IPS-20b (cell line): ENCODE measurements at regions not wholly inside any gene's neighbourhood (a gene's known extent, or its start where the extent isn't known, plus 50 kb on each side); places are given as distances from the start of the nearest gene placed in this dataset.
"Not testable (repeated sequence)": the region's sequence is repeated elsewhere in the genome, so short reads cannot be mapped to it uniquely, and the experiment has no call there.

Source experiments
- H3K27ac ChIP-seq: one replicate; pipeline ENCODE4 v1.5.1; 2013; ENCODE audit warnings: low read length
- H3K27me3 ChIP-seq: 2 replicates; pipeline ENCODE4 v1.6.1; 2013; ENCODE audit warnings: mild to moderate bottlenecking, low read length, inconsistent platforms; ENCODE audit not compliant: insufficient read depth
- H3K36me3 ChIP-seq: 2 replicates; pipeline ENCODE4 v1.6.1; 2013; ENCODE audit warnings: low read depth, mild to moderate bottlenecking, inconsistent platforms, low read length, moderate library complexity; ENCODE audit not compliant: insufficient read depth
- H3K4me1 ChIP-seq: 2 replicates; pipeline ENCODE4 v1.6.1; 2013; ENCODE audit warnings: mild to moderate bottlenecking, control low read depth, inconsistent platforms, low read length, moderate library complexity; ENCODE audit not compliant: insufficient read depth
- H3K4me3 ChIP-seq: 2 replicates; pipeline ENCODE4 v1.5.1; 2013; ENCODE audit warnings: mild to moderate bottlenecking, low read length, inconsistent platforms
- H3K9ac ChIP-seq: 2 replicates; pipeline ENCODE4 v1.6.1; 2013; ENCODE audit warnings: low read depth, mild to moderate bottlenecking, inconsistent platforms, low read length, moderate library complexity
- H3K9me3 ChIP-seq: 2 replicates; pipeline ENCODE4 v1.6.1; 2013; ENCODE audit warnings: mild to moderate bottlenecking, low read depth, low read length, inconsistent platforms; ENCODE audit not compliant: insufficient read depth

- Histone ChIP-seq H3K27ac (no peak overlapping the region), H3K4me3 (no peak overlapping the region), H3K27me3 (no peaks in the 10 kb centered on the region), H3K9ac (no peak overlapping the region), H3K36me3 (no peaks in the 10 kb centered on the region), H3K4me1 (no peaks in the 10 kb centered on the region), H3K9me3 (no peaks in the 10 kb centered on the region)
Measured at GRCh38 chr16:61165797-61166196, 870.4 kb downstream of the CDH8 start.

GRCh38 chr16:61150351-61150750, 885.9 kb downstream of the CDH8 start:
- H3K27ac ChIP-seq = no peak overlapping the region
- H3K36me3 ChIP-seq = no peaks in the 10 kb centered on the region
- no peak overlapping the region for H3K4me3 ChIP-seq
- H3K9ac ChIP-seq = no peak overlapping the region
- H3K27me3 ChIP-seq = no peaks in the 10 kb centered on the region
- H3K9me3 ChIP-seq = no peaks in the 10 kb centered on the region
- H3K4me1 ChIP-seq = no peaks in the 10 kb centered on the region

DNA sequence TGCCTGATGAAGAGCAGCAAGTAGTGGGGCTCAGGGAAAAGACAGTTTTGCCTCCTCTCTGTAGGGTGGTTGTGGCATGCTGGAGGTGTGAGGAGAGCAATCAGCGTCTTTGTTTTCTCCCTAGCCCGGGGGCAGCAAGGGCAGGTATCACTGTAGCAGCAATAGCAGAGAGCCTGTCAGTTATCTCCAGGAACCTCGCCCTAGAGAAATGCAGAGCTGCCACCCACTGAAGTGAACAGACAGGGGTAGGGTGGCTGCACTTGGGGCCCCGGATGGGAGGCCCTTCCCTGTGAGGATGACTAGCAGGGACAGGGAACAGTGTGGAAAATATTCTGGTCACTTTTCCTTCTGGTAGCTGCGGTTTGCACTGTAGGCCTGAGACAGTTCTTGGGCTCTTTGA, 886.5 kb downstream of the CDH8 start:
- Histone ChIP-seq H3K4me1 (no peaks in the 10 kb centered on the region), H3K4me3 (no peak overlapping the region), H3K27ac (no peak overlapping the region), H3K9ac (no peak overlapping the region), H3K36me3 (no peaks in the 10 kb centered on the region), H3K9me3 (no peaks in the 10 kb centered on the region), H3K27me3 (no peaks in the 10 kb centered on the region)

DNA sequence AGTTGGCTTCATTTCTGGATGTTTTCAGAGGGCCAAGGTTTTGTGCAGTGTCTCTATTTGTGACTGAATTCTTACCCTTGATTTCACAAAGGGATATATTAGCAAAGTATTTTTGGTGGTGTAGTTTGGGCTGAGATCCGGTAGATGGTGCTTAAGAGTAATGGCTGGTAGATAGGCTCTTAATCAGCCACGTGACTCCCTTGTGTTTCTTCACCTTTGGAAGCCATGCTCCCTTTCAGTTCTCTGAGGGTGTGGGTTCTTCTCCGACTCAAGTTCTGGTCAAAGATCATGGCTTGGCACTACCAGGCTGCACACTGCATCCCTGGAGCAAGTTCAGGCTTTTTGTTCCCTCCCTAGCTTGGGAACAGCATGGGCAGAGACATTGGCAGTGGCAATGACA, 887.3 kb downstream of the CDH8 start:
- Histone ChIP-seq H3K36me3 (no peaks in the 10 kb centered on the region), H3K9me3 (no peaks in the 10 kb centered on the region), H3K9ac (no peak overlapping the region), H3K27me3 (no peaks in the 10 kb centered on the region), H3K27ac (no peak overlapping the region), H3K4me1 (no peaks in the 10 kb centered on the region), H3K4me3 (no peak overlapping the region)

- H3K9me3 ChIP-seq = no peaks in the 10 kb centered on the region
- no peak overlapping the region for H3K4me3 ChIP-seq
- H3K27me3 ChIP-seq = no peaks in the 10 kb centered on the region
- H3K27ac ChIP-seq = no peak overlapping the region
- H3K4me1 ChIP-seq = no peaks in the 10 kb centered on the region
- H3K9ac ChIP-seq = no peak overlapping the region
- no peaks in the 10 kb centered on the region for H3K36me3 ChIP-seq
Measured at GRCh38 chr16:61146429-61146828, 889.8 kb downstream of the CDH8 start.

DNA sequence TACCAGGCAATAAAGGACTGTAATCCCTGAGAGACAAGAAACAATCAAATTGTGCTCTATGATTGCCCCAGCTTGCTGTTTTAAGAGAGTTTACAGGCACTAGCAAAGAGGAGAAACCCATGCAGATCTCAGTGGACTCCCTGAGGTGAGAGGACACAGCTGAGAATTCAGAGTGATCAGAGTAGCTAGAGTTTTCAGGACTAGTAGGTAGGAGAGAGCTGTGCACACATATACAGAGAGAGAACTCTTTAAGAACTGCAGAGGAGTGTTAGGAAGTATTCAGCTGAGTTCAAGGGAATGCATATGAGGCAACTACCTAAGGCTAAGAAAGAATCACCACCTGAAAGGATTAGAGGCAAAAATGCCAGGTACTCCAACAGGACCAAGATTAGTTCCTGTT, 904.8 kb downstream of the CDH8 start:
- no peaks in the 10 kb centered on the region for H3K9me3 ChIP-seq
- no peak overlapping the region for H3K9ac ChIP-seq
- H3K27me3 ChIP-seq = no peaks in the 10 kb centered on the region
- H3K4me1 ChIP-seq = peaks cover 7% of the 10 kb centered on the region; the same call in 1 of the 2 replicates
- no peaks in the 10 kb centered on the region for H3K36me3 ChIP-seq
- no peak overlapping the region for H3K4me3 ChIP-seq
- H3K27ac ChIP-seq = no peak overlapping the region

GRCh38 chr16:61128545-61129323, 907.5 kb downstream of the CDH8 start:
- no peak overlapping the region for H3K27ac ChIP-seq
- H3K9me3 ChIP-seq = no peaks in the 10 kb centered on the region
- no peak overlapping the region for H3K9ac ChIP-seq
- peaks cover 7% of the 10 kb centered on the region; the same call in 1 of the 2 replicates for H3K4me1 ChIP-seq
- no peaks in the 10 kb centered on the region for H3K27me3 ChIP-seq
- H3K36me3 ChIP-seq = no peaks in the 10 kb centered on the region
- H3K4me3 ChIP-seq = no peak overlapping the region

- Histone ChIP-seq H3K27ac (no peak overlapping the region), H3K27me3 (no peaks in the 10 kb centered on the region), H3K9ac (no peak overlapping the region), H3K36me3 (no peaks in the 10 kb centered on the region), H3K4me3 (no peak overlapping the region), H3K4me1 (no peaks in the 10 kb centered on the region), H3K9me3 (no peaks in the 10 kb centered on the region)
Measured at GRCh38 chr16:61105544-61105943, 930.7 kb downstream of the CDH8 start.

- H3K4me1 ChIP-seq = no peaks in the 10 kb centered on the region
- H3K9ac ChIP-seq = no peak overlapping the region
- no peak overlapping the region for H3K27ac ChIP-seq
- no peaks in the 10 kb centered on the region for H3K36me3 ChIP-seq
- H3K27me3 ChIP-seq = no peaks in the 10 kb centered on the region
- H3K9me3 ChIP-seq = no peaks in the 10 kb centered on the region
- H3K4me3 ChIP-seq = no peak overlapping the region
Measured at GRCh38 chr16:61098505-61098904, 937.7 kb downstream of the CDH8 start.

DNA sequence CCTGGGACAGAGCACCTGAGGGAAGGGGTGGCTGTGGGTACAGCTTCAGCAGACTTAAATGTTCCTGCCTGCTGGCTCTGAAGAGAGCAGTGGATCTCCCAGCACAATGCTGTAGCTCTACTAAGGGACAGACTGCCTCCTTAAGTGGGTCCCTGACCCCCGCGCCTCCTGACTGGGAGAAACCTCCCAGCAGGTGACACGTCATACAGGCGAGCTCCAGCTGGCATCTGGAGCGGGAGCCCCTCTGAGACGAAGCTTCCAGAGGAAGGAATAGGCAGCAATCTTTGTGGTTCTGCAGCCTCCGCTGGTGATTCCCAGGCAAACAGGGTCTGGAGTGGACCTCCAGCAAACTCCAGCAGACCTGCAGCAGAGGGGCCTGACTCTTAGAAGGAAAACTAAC, 944.9 kb downstream of the CDH8 start:
- not testable (repeated sequence) for H3K36me3 ChIP-seq, H3K4me1 ChIP-seq, H3K9ac ChIP-seq, H3K27ac ChIP-seq, H3K4me3 ChIP-seq, H3K9me3 ChIP-seq, H3K27me3 ChIP-seq

DNA sequence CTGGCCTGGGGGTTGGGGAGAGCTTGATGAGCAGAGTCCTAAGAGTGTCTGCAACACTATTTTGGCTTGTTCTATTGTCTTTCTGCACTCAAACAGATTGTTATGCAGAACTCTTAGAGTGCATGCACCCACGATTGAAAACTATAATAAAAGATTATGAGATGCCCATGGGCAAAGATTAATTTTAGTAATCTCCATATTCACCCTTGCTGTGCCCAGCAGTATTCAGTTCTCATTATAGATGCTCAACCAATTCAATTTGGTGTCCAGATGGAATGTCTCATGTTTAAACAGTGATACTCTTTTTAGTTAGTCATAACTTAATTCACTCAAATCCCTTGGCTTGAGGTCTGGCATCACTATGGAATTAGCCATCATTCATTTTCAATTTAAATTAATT, 952.5 kb downstream of the CDH8 start:
- Histone ChIP-seq H3K9ac (no peak overlapping the region), H3K27me3 (no peaks in the 10 kb centered on the region), H3K36me3 (no peaks in the 10 kb centered on the region), H3K4me3 (no peak overlapping the region), H3K4me1 (peaks cover 2% of the 10 kb centered on the region; the same call in 1 of the 2 replicates), H3K27ac (no peak overlapping the region), H3K9me3 (no peaks in the 10 kb centered on the region)

GRCh38 chr16:61074324-61074723, 961.9 kb downstream of the CDH8 start:
- no peaks in the 10 kb centered on the region for H3K36me3 ChIP-seq
- H3K9me3 ChIP-seq = peaks cover 21% of the 10 kb centered on the region
- H3K4me1 ChIP-seq = no peaks in the 10 kb centered on the region
- no peak overlapping the region for H3K4me3 ChIP-seq
- H3K27me3 ChIP-seq = no peaks in the 10 kb centered on the region
- H3K9ac ChIP-seq = no peak overlapping the region
- no peak overlapping the region for H3K27ac ChIP-seq
